Prostate gland (tissue), 2 donors: ENCODE measurements at regions not wholly inside any gene's neighbourhood (a gene's known extent, or its start where the extent isn't known, plus 50 kb on each side); places are given as distances from the start of the nearest gene placed in this dataset.

Experiments
- CTCF ChIP-seq, 4 experiments: fragments of 200-600 bp in 2 of 4; fragments of 450-650 bp in 2 of 4; sonication (generic) in 2 of 4; IDR thresholded peaks; 1 replicate in 3 of 4; 2 replicates in 1 of 4; pipeline ENCODE4 v1.5.1; 2016 to 2019; ENCODE audit warnings: antibody characterized with exemption in 4 of 4, mild to moderate bottlenecking in 2 of 4, moderate library complexity in 2 of 4
- POLR2A ChIP-seq: fragments of 450-650 bp; IDR thresholded peaks from one replicate; pipeline ENCODE4 v1.6.1; 2016; ENCODE audit warnings: antibody characterized with exemption, mild to moderate bottlenecking

DNA sequence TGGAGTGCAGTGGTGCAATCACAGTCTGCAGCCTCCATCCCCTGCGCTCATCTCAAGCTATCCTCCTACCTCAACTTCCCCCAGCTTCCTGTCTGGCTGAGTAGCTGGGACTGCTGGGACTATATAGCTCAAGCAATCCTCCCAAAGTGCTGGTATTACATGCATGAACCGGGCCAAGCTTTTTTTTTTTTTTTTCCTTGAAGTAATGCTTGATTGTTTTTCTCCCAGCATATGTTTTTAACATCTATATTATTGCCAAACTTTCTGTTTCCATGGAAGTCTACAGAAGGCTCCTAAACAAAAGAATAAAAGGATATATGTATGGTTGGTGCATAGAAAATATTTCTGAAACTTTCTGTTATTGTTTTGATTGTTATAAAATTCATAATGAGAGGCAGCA lies 853.6 kb downstream of the KCNA4 start:
- TF ChIP-seq CTCF (IDR thresholded peaks at IDR 0.05): no peak
- no peak for TF ChIP-seq POLR2A
